ENCODE measurements at regions not wholly inside any gene's neighbourhood (a gene's known extent, or its start where the extent isn't known, plus 50 kb on each side); places are given as distances from the start of the nearest gene placed in this dataset.
"Not testable (repeated sequence)": the region's sequence is repeated elsewhere in the genome, so short reads cannot be mapped to it uniquely, and the experiment has no call there.

GRCh38 chrX:39493168-39493567 is 604.6 kb downstream of the BCOR start:
- TF ChIP-seq CTCF (IDR thresholded peaks at IDR 0.05; ENCODE audit: extremely low read depth, missing control alignments), result no peak
- DNase-seq (ENCODE audit: low spot score), result no peak

DNA sequence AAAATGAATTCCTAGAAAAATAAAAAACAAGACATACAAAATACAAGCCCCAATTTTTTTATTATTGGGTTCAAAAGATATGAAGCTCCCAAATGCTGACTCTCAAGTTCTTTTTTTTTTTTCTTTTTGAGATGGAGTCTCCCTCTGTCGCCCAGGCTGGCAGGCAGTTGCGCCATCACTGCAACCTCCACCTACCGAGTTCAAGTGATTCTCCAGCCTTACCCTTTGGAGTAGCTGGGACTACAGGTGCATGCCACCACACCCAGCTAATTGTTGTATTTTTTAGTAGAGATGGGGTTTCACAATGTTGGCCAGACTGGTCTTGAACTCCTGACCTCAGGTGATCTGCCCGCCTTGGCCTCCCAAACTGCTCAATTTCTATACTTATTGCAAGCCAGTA is 600.6 kb downstream of the BCOR start:
- DNase-seq (ENCODE audit: low spot score), result not testable (repeated sequence)

GRCh38 chrX:39497702-39498265 is 600.0 kb downstream of the BCOR start:
- no peak for TF ChIP-seq CTCF (IDR thresholded peaks at IDR 0.05; ENCODE audit: extremely low read depth, missing control alignments)
- no peak for DNase-seq (ENCODE audit: low spot score)

DNA sequence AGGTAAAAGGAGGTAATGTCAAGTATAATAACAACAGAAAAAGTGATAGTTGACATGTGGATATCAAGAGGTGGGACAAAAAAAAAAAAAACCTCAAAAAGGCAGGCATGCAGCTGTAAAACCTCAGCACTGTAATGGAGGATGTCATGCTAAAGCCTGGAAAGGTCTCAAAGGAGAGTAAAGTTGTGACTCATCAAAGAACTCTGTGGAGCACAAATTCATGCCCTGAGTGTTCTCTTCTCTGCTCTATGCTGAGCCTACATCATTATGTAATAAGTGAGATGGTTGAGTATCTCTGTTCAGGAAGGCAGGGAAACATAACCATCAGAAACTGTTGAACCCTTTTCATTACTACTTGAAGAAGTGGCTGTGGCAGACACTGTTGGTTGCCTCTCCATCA is 597.8 kb downstream of the BCOR start:
- TF ChIP-seq CTCF (IDR thresholded peaks at IDR 0.05; ENCODE audit: extremely low read depth, missing control alignments), result no peak
- DNase-seq (ENCODE audit: low spot score), result no peak

GRCh38 chrX:39501822-39502221 is 595.9 kb downstream of the BCOR start:
- TF ChIP-seq CTCF (IDR thresholded peaks at IDR 0.05; ENCODE audit: extremely low read depth, missing control alignments), result no peak
- no peak for DNase-seq (ENCODE audit: low spot score)

GRCh38 chrX:39502486-39502885 is 595.3 kb downstream of the BCOR start:
- DNase-seq (ENCODE audit: low spot score), result no peak
- TF ChIP-seq CTCF (IDR thresholded peaks at IDR 0.05; ENCODE audit: extremely low read depth, missing control alignments), result no peak

GRCh38 chrX:39504227-39504626 is 593.5 kb downstream of the BCOR start:
- DNase-seq (ENCODE audit: low spot score), result no peak
- no peak for TF ChIP-seq CTCF (IDR thresholded peaks at IDR 0.05; ENCODE audit: extremely low read depth, missing control alignments)

GRCh38 chrX:39504850-39505259 is 592.9 kb downstream of the BCOR start:
- TF ChIP-seq CTCF (IDR thresholded peaks at IDR 0.05; ENCODE audit: extremely low read depth, missing control alignments), result no peak
- no peak for DNase-seq (ENCODE audit: low spot score)
